ENCODE measurements at regions not wholly inside any gene's neighbourhood (a gene's known extent, or its start where the extent isn't known, plus 50 kb on each side); places are given as distances from the start of the nearest gene placed in this dataset.

- Histone ChIP-seq H3K79me2 (ENCODE audit: insufficient read depth, low read length) (no peaks in the 10 kb centered on the region), H3K27me3 (ENCODE audit: insufficient read depth, low read length) (no peaks in the 10 kb centered on the region), H3K4me1 (ENCODE audit: control insufficient read depth in 1 of 2, insufficient read depth in 2 of 2, low read length in 2 of 2) (no peaks in the 10 kb centered on the region), H3K36me3 (ENCODE audit: control insufficient read depth in 1 of 2, insufficient read depth in 2 of 2, low read length in 2 of 2) (no peaks in the 10 kb centered on the region; a peak in 1 of 4 replicates), H4K20me1 (ENCODE audit: insufficient read depth) (no peaks in the 10 kb centered on the region), H2AFZ (ENCODE audit: low read depth, low read length, poor library complexity, severe bottlenecking) (no peak overlapping the region), H3K4me2 (ENCODE audit: low read length) (no peak overlapping the region), H3K27ac (ENCODE audit: low read depth, low read length) (no peak overlapping the region), H3K9ac (ENCODE audit: low read length) (no peak overlapping the region), H3K9me3 (ENCODE audit: control insufficient read depth in 1 of 2, insufficient read depth in 1 of 2, low read depth in 1 of 2, low read length in 2 of 2) (no peaks in the 10 kb centered on the region; a peak in 1 of 4 replicates), H3K4me3 (replicated peaks in 1 of 2; ENCODE audit: low read depth in 1 of 2, low read length in 2 of 2) (no peak overlapping the region), H3K9me2 (ENCODE audit: insufficient read depth) (no peaks in the 10 kb centered on the region)
- TF ChIP-seq CTCF (IDR thresholded peaks at IDR 0.05 in 2 of 3, conservative IDR thresholded peaks at IDR 0.05 in 1 of 3; ENCODE audit: borderline replicate concordance in 1 of 3, insufficient read depth in 1 of 3, low read depth in 2 of 3, low read length in 2 of 3) = no peak
- TF ChIP-seq EZH2 (IDR thresholded peaks at IDR 0.05) = no peak
- TF ChIP-seq ZFX (IDR thresholded peaks at IDR 0.05) = no peak
- TF ChIP-seq POLR2A (IDR thresholded peaks at IDR 0.05; ENCODE audit: borderline replicate concordance, extremely low read depth, insufficient read depth, insufficient read length) = no peak
- TF ChIP-seq POLR2AphosphoS5 (IDR thresholded peaks at IDR 0.05; ENCODE audit: low read depth, low read length) = no peak
- no peak for TF ChIP-seq SIN3A (IDR thresholded peaks at IDR 0.05; ENCODE audit: low read depth)
- TF ChIP-seq ELF1 (IDR thresholded peaks at IDR 0.05; ENCODE audit: borderline replicate concordance, low read depth) = no peak
- TF ChIP-seq CEBPB (IDR thresholded peaks at IDR 0.05; ENCODE audit: low read depth) = no peak
- no peak for DNase-seq (ENCODE audit: low read depth, low spot score)
- no TSS peak for BruUV-seq (replicated peaks)
- ChIA-PET POLR2A (no interaction called here), RAD21 (ENCODE audit: low non-redundant PET in 1 of 2, low total read pairs in 2 of 2, uncharacterized antibody in 2 of 2, unreplicated experiment in 2 of 2) (no interaction called here), CTCF (no interaction called here)
- intact Hi-C loops (cut with micrococcal nuclease) = no loop called here
- no peak for ATAC-seq
Measured at GRCh38 chr4:188534917-188535316, 395.7 kb downstream of the TRIML1 start.

- no peak overlapping the region for H3K4me2 ChIP-seq (ENCODE audit: low read length)
- no peaks in the 10 kb centered on the region for H3K4me1 ChIP-seq (ENCODE audit: control insufficient read depth in 1 of 2, insufficient read depth in 2 of 2, low read length in 2 of 2)
- CTCF ChIA-PET = no interaction called here
- no peaks in the 10 kb centered on the region for H3K27me3 ChIP-seq (ENCODE audit: insufficient read depth, low read length)
- H2AFZ ChIP-seq (ENCODE audit: low read depth, low read length, poor library complexity, severe bottlenecking) = no peak overlapping the region
- no peaks in the 10 kb centered on the region; a peak in 1 of 4 replicates for H3K36me3 ChIP-seq (ENCODE audit: control insufficient read depth in 1 of 2, insufficient read depth in 2 of 2, low read length in 2 of 2)
- RAD21 ChIA-PET (ENCODE audit: low non-redundant PET in 1 of 2, low total read pairs in 2 of 2, uncharacterized antibody in 2 of 2, unreplicated experiment in 2 of 2) = no interaction called here
- DNase-seq (ENCODE audit: low read depth, low spot score) (no peak), ATAC-seq (no peak)
- H3K79me2 ChIP-seq (ENCODE audit: insufficient read depth, low read length) = no peaks in the 10 kb centered on the region
- H3K9me3 ChIP-seq (ENCODE audit: control insufficient read depth in 1 of 2, insufficient read depth in 1 of 2, low read depth in 1 of 2, low read length in 2 of 2) = no peaks in the 10 kb centered on the region; a peak in 1 of 4 replicates
- intact Hi-C loops (cut with micrococcal nuclease) = no loop called here
- no peak overlapping the region for H3K9ac ChIP-seq (ENCODE audit: low read length)
- no peak overlapping the region for H3K4me3 ChIP-seq (replicated peaks in 1 of 2; ENCODE audit: low read depth in 1 of 2, low read length in 2 of 2)
- H3K27ac ChIP-seq (ENCODE audit: low read depth, low read length) = no peak overlapping the region
- no peaks in the 10 kb centered on the region for H4K20me1 ChIP-seq (ENCODE audit: insufficient read depth)
- POLR2A ChIA-PET = no interaction called here
- BruUV-seq (replicated peaks) = no TSS peak
- H3K9me2 ChIP-seq (ENCODE audit: insufficient read depth) = no peaks in the 10 kb centered on the region
- TF ChIP-seq TCF7L2 (IDR thresholded peaks at IDR 0.05; ENCODE audit: borderline replicate concordance, extremely low read depth, insufficient read depth, insufficient read length) (no peak), ZBTB33 (IDR thresholded peaks at IDR 0.05; ENCODE audit: extremely low read depth, insufficient replicate concordance, low read length) (no peak), EZH2 (IDR thresholded peaks at IDR 0.05) (no peak), POLR2A (IDR thresholded peaks at IDR 0.05; ENCODE audit: borderline replicate concordance, extremely low read depth, insufficient read depth, insufficient read length) (no peak), EGR1 (IDR thresholded peaks at IDR 0.05; ENCODE audit: low read depth) (no peak), ZFX (IDR thresholded peaks at IDR 0.05) (no peak), SIN3A (IDR thresholded peaks at IDR 0.05; ENCODE audit: low read depth) (no peak), RAD21 (IDR thresholded peaks at IDR 0.05; ENCODE audit: low read depth) (no peak), SRF (IDR thresholded peaks at IDR 0.05; ENCODE audit: low read depth) (no peak), FOSL1 (IDR thresholded peaks at IDR 0.05; ENCODE audit: low read depth) (no peak), ATF3 (IDR thresholded peaks at IDR 0.05) (no peak), POLR2AphosphoS5 (IDR thresholded peaks at IDR 0.05; ENCODE audit: low read depth, low read length) (no peak), ZNF274 (IDR thresholded peaks at IDR 0.05; ENCODE audit: low read depth, low read length) (no peak), JUND (IDR thresholded peaks at IDR 0.05) (no peak), YY1 (IDR thresholded peaks at IDR 0.05; ENCODE audit: extremely low read depth, insufficient replicate concordance, low read depth, low read length) (no peak)
Measured at GRCh38 chr4:188536826-188537225, 397.6 kb downstream of the TRIML1 start.
